Ishikawa (cell line): ENCODE measurements at regions not wholly inside any gene's neighbourhood (a gene's known extent, or its start where the extent isn't known, plus 50 kb on each side); places are given as distances from the start of the nearest gene placed in this dataset.

Experiments
- CEBPB ChIP-seq: IDR thresholded peaks from 2 replicates; pipeline ENCODE4 v1.6.1; 2012
- CREB1 ChIP-seq: IDR thresholded peaks from 2 replicates; pipeline ENCODE4 v1.6.1; 2012; ENCODE audit warnings: low read depth
- EGR1 ChIP-seq: IDR thresholded peaks from 2 replicates; pipeline ENCODE4 v1.6.1; 2012
- EP300 ChIP-seq: IDR thresholded peaks from 2 replicates; pipeline ENCODE4 v1.6.1; 2012; ENCODE audit warnings: borderline replicate concordance
- FOXM1 ChIP-seq: IDR thresholded peaks from 2 replicates; pipeline ENCODE4 v1.6.1; 2012; ENCODE audit warnings: low read depth, borderline replicate concordance
- NFIC ChIP-seq: IDR thresholded peaks from 2 replicates; pipeline ENCODE4 v1.6.1; 2012
- RAD21 ChIP-seq: IDR thresholded peaks from 2 replicates; pipeline ENCODE4 v1.6.1; 2012; ENCODE audit warnings: low read depth
- TAF1 ChIP-seq: IDR thresholded peaks from 2 replicates; pipeline ENCODE4 v1.6.1; 2012; ENCODE audit warnings: low read depth, mild to moderate bottlenecking
- TCF12 ChIP-seq: IDR thresholded peaks from 2 replicates; pipeline ENCODE4 v1.6.1; 2012; ENCODE audit warnings: low read depth
- TEAD4 ChIP-seq: IDR thresholded peaks from 2 replicates; pipeline ENCODE4 v1.6.1; 2012
- YY1 ChIP-seq: IDR thresholded peaks from 2 replicates; pipeline ENCODE4 v1.6.1; 2012; ENCODE audit warnings: low read depth
- ZBTB7A ChIP-seq: IDR thresholded peaks from 2 replicates; pipeline ENCODE4 v1.6.1; 2012; ENCODE audit warnings: low read depth
- TF ChIP-seq, protein P1 (sequence below): IDR thresholded peaks from 2 replicates; pipeline ENCODE4 v1.6.1; 2012; ENCODE audit warnings: low read depth, mild to moderate bottlenecking
- TF ChIP-seq, protein P2 (sequence below): IDR thresholded peaks from 2 replicates; pipeline ENCODE4 v1.6.1; 2012
- TF ChIP-seq, protein P3 (sequence below): IDR thresholded peaks from 2 replicates; pipeline ENCODE4 v1.6.1; 2012

DNA sequence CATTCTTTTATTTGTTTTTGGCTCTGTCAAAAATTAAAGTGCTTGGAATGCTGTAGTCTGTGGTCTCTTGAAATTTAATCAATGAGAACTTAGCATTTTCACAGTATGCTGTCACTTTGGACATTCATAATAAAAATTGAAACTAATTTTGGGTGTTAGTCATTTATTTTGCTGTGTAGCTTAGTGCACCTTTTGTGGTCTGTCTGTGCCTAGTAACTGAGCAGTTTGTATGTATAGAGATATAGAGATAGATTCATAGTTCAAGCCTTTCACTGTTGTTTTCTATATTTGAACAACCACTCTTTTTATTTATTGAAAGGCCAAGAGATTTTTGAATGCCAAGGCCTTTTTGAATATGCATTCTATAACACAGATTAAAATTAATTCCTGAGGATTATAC is 86.4 kb upstream of the TIAM2 start:
- TF ChIP-seq CREB1 (no peak), TAF1 (no peak), FOXM1 (no peak), CEBPB (no peak), TEAD4 (no peak), NFIC (no peak), RAD21 (no peak), ZBTB7A (no peak), EP300 (no peak), YY1 (no peak), EGR1 (no peak), TCF12 (no peak)
- TF ChIP-seq, protein P1, sequence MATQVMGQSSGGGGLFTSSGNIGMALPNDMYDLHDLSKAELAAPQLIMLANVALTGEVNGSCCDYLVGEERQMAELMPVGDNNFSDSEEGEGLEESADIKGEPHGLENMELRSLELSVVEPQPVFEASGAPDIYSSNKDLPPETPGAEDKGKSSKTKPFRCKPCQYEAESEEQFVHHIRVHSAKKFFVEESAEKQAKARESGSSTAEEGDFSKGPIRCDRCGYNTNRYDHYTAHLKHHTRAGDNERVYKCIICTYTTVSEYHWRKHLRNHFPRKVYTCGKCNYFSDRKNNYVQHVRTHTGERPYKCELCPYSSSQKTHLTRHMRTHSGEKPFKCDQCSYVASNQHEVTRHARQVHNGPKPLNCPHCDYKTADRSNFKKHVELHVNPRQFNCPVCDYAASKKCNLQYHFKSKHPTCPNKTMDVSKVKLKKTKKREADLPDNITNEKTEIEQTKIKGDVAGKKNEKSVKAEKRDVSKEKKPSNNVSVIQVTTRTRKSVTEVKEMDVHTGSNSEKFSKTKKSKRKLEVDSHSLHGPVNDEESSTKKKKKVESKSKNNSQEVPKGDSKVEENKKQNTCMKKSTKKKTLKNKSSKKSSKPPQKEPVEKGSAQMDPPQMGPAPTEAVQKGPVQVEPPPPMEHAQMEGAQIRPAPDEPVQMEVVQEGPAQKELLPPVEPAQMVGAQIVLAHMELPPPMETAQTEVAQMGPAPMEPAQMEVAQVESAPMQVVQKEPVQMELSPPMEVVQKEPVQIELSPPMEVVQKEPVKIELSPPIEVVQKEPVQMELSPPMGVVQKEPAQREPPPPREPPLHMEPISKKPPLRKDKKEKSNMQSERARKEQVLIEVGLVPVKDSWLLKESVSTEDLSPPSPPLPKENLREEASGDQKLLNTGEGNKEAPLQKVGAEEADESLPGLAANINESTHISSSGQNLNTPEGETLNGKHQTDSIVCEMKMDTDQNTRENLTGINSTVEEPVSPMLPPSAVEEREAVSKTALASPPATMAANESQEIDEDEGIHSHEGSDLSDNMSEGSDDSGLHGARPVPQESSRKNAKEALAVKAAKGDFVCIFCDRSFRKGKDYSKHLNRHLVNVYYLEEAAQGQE, result no peak
- TF ChIP-seq, protein P2, sequence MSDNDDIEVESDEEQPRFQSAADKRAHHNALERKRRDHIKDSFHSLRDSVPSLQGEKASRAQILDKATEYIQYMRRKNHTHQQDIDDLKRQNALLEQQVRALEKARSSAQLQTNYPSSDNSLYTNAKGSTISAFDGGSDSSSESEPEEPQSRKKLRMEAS, result no peak
- TF ChIP-seq, protein P3, sequence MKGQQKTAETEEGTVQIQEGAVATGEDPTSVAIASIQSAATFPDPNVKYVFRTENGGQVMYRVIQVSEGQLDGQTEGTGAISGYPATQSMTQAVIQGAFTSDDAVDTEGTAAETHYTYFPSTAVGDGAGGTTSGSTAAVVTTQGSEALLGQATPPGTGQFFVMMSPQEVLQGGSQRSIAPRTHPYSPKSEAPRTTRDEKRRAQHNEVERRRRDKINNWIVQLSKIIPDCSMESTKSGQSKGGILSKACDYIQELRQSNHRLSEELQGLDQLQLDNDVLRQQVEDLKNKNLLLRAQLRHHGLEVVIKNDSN, result no peak

DNA sequence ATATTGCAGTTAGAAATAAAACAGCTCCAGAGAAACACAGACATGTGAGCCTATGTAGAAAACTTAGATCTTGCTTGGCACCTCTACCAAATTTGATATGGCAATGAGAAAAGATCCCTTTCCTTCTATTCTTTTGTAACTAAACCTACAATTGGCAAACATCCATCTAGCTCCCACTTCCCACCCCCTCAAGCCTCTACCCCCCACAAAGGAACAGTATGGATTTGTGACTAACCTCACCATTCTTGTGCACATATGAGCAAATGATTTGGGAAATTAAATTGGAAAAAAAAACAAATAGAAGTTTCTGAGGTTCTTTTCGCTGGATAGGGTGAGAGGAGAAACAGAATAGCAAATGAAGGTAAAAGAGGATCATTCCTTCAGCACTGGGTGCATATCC is 85.8 kb upstream of the TIAM2 start:
- TF ChIP-seq CEBPB, result no peak
- TF ChIP-seq, protein P2, result no peak
- TF ChIP-seq EP300, result no peak
- TF ChIP-seq, protein P1, result no peak
- no peak for TF ChIP-seq TAF1
- no peak for TF ChIP-seq CREB1
- TF ChIP-seq NFIC, result no peak
- TF ChIP-seq YY1, result no peak
- TF ChIP-seq TCF12, result no peak

DNA sequence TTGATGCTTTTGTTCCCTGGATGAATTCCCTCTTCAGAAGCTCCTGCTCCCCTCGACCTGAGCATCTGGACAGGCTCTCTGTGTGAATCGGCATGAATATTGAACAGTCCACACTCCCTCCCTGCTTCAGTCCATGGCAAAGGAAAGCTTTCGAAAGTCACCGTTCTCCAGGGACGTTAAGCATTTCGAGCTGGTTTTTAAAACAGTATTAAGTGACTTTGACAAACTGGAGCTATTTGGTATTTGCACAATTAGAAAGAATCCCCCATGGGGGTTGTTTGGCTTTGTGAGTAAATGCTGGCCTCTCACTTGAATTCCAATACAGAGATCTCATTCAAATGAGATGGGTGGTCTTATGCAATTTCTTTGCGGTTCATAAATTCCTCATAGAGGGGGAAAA is 85.3 kb upstream of the TIAM2 start:
- TF ChIP-seq TAF1, result no peak
- TF ChIP-seq FOXM1, result no peak
- TF ChIP-seq, protein P3, result no peak
- TF ChIP-seq, protein P2, result no peak
- no peak for TF ChIP-seq CREB1
- no peak for TF ChIP-seq EGR1
- TF ChIP-seq EP300, result no peak
- TF ChIP-seq NFIC, result no peak
- no peak for TF ChIP-seq TEAD4
- TF ChIP-seq TCF12, result no peak
- no peak for TF ChIP-seq YY1
- no peak for TF ChIP-seq RAD21
- TF ChIP-seq CEBPB, result no peak
- TF ChIP-seq ZBTB7A, result no peak
- TF ChIP-seq, protein P1, result no peak

DNA sequence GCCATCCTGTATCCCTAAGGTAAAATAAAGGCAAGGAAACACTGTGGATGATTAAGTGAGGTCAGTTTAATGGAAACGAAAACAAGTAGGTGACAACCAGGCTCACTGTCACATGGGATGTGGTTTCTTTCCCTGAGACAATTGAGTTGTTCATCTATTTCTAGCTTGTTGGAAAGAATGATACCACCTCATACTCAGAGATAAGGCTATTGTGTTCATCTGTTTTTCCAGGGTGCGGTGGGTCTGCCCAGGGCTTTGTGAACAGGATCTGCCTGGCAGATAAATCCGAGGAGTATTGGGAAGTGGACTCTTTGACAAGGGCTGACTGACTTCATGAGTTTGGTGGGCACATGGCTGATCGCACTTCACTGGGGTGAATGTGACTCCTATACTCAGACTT is 80.8 kb upstream of the TIAM2 start:
- TF ChIP-seq EGR1 (no peak), YY1 (no peak), TCF12 (no peak), FOXM1 (no peak), TAF1 (no peak), TEAD4 (no peak), ZBTB7A (no peak), RAD21 (no peak), CREB1 (no peak), NFIC (no peak), CEBPB (no peak), EP300 (no peak)
- TF ChIP-seq, protein P1, result no peak
- TF ChIP-seq, protein P2, result no peak
- TF ChIP-seq, protein P3, result no peak
